ENCODE measurements at regions not wholly inside any gene's neighbourhood (a gene's known extent, or its start where the extent isn't known, plus 50 kb on each side); places are given as distances from the start of the nearest gene placed in this dataset.
"Not testable (repeated sequence)": the region's sequence is repeated elsewhere in the genome, so short reads cannot be mapped to it uniquely, and the experiment has no call there.

GRCh38 chr12:111271674-111272418, 97.0 kb downstream of the PHETA1 start:
- DNase-seq: peak; percentile 4

DNA sequence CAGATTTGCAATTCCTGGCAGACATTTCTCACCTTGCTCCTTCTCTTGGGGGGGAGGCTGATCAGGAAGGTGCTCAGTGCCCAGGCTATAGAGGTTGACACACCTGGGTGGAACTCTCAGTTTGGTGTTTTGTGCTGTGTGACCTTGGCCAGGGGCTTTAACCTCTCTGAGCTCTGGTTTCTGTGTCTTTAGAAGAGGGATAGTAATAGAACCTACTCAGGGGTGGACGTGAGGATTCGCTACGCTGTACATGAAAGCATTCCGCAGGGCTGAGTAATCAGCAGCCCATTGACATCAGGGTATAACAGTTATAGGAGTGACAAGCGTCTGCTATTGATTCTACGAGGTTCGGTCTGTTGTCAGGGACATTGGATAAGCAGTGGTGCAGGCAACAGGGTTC, 98.1 kb downstream of the PHETA1 start:
- no peak for DNase-seq

- DNase-seq: no peak
Observed at GRCh38 chr12:111270239-111270638, 98.7 kb downstream of the PHETA1 start.

DNA sequence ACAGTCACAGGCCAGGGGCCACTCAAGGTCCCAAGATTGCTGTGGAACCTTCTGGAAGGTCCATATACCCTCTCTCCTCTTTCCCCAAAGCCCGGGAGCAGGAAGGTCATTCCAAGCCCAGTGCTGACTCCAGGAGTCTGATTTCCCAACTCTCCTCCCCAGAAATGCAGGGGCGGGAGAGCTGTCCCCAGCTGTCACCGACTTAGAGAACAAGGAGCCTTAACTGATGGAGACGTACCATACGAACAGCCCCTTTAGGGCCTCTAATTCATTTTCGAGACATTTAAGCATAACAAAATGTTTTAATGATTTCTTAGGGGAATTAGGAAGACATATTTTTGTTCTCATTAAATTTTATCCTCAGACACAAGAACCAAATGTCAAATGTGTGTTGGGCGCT, 99.2 kb downstream of the PHETA1 start:
- DNase-seq: no peak

DNA sequence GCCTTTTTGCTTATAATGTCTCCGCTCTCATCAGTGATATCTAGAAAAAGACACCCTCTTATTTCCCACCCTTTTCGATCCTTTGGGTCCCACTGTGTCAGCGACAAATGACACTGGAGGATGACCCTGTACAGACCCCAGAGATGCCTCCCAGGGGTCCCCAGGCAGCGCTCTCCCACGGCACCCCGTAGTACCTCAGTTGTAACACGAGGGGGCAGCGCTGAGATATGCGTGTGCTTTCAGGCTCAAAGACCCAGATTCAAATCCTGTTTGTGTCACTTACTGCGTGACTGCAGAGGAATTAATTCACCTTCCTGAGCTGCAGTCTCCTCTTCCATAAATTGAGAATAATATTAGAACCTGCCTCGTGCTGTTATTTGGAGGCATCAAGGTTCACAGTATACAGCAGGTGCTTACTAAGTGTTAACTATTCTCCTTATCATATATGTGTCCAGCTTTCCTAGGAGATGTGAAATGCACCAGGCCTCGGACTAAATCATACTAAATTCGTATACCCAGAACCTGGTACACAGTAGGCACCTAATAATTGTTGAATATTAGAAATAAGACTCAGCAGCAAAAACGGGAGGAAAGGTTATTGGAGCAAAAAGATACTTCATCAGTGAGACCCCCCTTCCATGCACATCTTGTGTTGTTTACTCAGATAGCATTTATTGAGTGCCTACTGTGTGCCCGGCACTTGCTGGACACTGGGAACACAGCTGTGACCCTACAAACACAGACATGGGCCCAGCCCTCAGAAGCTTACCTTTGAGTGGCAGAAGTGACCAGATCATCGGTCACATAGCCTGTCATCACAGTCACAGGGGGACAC, 99.9 kb downstream of the PHETA1 start:
- no peak for DNase-seq

GRCh38 chr12:111267144-111267543, 101.8 kb downstream of the PHETA1 start:
- no peak for DNase-seq

DNA sequence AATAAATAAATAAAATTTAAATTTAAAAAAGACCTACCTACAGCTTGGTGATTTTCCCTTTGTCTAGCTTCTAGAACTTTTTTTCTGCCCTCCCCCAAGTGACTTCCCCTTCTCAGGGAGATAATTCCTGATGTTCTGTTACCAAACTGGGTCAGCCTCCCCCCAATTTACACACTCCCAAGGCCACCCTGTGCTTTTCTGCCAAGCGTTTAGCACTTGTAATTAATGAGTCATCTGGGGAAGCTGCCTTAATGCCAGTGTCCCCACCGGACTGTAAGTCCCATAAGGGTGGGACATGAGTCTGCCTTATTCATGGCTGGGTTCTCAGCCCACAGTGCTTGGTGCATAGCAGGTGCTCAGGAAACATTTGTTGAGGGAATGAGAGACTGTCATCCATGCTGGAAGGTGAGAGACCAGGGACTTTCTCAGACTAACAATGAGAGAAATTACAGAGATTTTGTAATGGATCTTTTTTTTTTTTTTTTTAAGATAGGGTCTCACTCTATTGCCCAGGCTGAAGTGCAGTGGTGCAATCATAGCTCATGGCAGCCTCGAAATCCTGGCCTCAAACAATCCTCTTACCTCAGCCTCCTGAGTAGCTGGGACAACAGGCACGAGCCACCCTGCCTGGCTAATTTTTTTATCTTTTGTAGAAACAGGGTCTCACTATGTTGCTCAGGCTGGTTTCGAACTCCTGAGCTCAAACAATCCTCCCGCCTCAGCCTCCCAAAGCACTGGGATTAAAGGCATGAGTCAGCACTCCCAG, 106.8 kb downstream of the PHETA1 start:
- DNase-seq: no peak

GRCh38 chr12:111260732-111261131, 108.2 kb downstream of the PHETA1 start:
- DNase-seq: no peak

- DNase-seq: no peak
Observed at GRCh38 chr12:111259231-111259630, 109.7 kb downstream of the PHETA1 start.

- not testable (repeated sequence) for DNase-seq
Observed at GRCh38 chr12:111258081-111258480, 110.8 kb downstream of the PHETA1 start.

GRCh38 chr12:111257435-111257902, 111.4 kb downstream of the PHETA1 start:
- DNase-seq: no peak

DNA sequence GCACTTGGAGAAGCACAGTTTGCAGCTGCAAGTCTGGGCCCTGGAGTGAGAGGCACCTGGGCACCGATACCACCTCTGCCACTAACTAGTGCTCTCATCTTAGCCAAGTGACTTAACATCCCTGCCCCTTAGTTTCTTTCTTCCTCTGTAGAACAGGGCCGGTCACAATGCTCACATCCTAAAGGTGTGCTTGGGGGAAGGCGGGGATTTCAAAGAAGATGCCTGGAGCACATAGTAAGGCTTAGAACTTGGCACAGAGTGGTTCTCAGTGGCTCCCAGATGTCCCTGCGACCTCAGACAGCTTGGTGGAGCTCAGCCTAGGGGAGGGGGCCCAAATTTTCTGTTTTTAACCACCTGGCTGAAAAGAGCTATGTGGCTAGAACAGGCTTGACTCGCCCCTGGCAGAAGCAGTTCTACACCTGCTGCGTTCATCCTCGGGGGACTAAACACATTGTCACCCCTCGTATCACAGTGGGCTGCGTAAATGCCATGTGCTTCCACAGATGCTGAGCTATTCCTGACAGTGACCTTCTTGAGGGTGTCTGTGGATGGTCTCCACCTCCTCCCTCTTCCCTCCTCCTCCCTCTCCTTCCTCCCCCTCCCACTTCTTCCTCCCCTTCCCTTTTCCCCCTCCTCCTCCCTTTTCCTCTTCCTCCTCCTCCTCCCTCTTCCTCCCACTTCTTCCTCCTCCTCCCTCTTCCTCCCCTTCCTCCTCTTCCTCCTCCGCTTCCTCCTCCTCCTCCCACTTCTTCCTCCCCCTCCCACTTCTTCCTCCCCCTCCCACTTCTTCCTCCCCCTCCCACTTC, 112.1 kb downstream of the PHETA1 start:
- DNase-seq: no peak

- DNase-seq: no peak
Observed at GRCh38 chr12:111255261-111255660, 113.6 kb downstream of the PHETA1 start.

DNA sequence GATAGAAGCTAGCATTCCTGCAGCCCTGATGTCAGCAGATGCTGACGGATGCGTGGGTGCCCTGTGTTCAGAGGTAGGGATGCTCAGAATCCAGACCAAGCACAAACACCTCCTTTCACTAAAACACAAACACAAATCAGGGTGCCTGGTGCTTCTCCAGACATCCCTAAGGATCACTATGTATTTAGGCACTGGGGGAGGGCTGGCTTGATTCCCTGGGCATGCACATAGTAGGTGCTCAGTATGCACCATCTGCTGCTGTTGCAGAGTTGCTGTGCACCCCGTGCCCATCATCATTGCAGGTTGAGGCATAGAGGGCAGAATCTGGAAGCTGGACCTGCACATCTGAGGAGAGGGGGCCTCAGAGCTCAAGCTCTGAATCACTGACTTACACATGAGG, 114.8 kb downstream of the PHETA1 start:
- no peak for DNase-seq

GRCh38 chr12:111253213-111253612, 115.7 kb downstream of the PHETA1 start:
- DNase-seq: no peak

- DNase-seq: no peak
Observed at GRCh38 chr12:111251787-111252186, 117.1 kb downstream of the PHETA1 start.

GRCh38 chr12:111251058-111251730, 117.7 kb downstream of the PHETA1 start:
- no peak for DNase-seq

- no peak for DNase-seq
Observed at GRCh38 chr12:111250251-111250881, 118.5 kb downstream of the PHETA1 start.

DNA sequence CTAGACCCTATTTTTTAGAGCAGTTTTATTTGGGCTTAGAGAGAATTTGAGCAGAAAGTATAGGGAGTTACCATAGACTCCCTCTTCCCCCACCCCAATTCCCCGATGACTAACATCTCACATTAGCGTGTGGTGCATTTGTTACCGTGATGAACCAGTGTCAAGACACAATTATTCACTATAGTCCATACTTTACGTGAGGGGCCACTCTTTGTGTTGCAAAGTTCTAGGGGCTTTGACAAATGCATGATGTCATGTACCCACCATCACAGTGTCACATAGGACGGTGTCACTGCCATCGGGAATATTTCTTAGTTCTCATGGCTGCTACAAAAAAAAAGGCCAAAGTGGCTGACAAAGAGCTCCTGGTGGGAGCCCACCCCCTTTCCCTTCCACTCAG, 119.1 kb downstream of the PHETA1 start:
- no peak for DNase-seq

GRCh38 chr12:111249018-111249370, 119.9 kb downstream of the PHETA1 start:
- no peak for DNase-seq

- no peak for DNase-seq
Observed at GRCh38 chr12:111248236-111249017, 120.5 kb downstream of the PHETA1 start.

Measured in CD4-positive, alpha-beta T cell treated with Interleukin-21 for 1 hour (primary cell).